NCI-H128 (cell line): ENCODE measurements at regions not wholly inside any gene's neighbourhood (a gene's known extent, or its start where the extent isn't known, plus 50 kb on each side); places are given as distances from the start of the nearest gene placed in this dataset.

Experiments used
- DNase-seq: peaks from one replicate; lab custom pipeline; 2025; ENCODE audit not compliant: unreplicated experiment; lab: John Stamatoyannopoulos, UW

- no peak for DNase-seq
Measured at GRCh38 chr2:42962508-42962953, 170.1 kb upstream of the HAAO start.

GRCh38 chr2:42961961-42962360, 169.6 kb upstream of the HAAO start:
- DNase-seq, result no peak

GRCh38 chr2:42961385-42961811, 169.0 kb upstream of the HAAO start:
- DNase-seq, result no peak

- DNase-seq, result no peak
Measured at GRCh38 chr2:42960842-42961180, 168.4 kb upstream of the HAAO start.

GRCh38 chr2:42960002-42960841, 167.8 kb upstream of the HAAO start:
- no peak for DNase-seq

- no peak for DNase-seq
Measured at GRCh38 chr2:42959234-42960001, 167.0 kb upstream of the HAAO start.

- DNase-seq, result no peak
Measured at GRCh38 chr2:42958741-42959233, 166.4 kb upstream of the HAAO start.

- no peak for DNase-seq
Measured at GRCh38 chr2:42957861-42958301, 165.5 kb upstream of the HAAO start.

GRCh38 chr2:42957109-42957860, 164.9 kb upstream of the HAAO start:
- no peak for DNase-seq

- DNase-seq, result no peak
Measured at GRCh38 chr2:42954227-42954962, 162.0 kb upstream of the HAAO start.

- no peak for DNase-seq
Measured at GRCh38 chr2:42953216-42953615, 160.8 kb upstream of the HAAO start.

GRCh38 chr2:42951263-42951938, 159.0 kb upstream of the HAAO start:
- no peak for DNase-seq

GRCh38 chr2:42949125-42949524, 156.7 kb upstream of the HAAO start:
- DNase-seq, result no peak

GRCh38 chr2:42947809-42948600, 155.6 kb upstream of the HAAO start:
- DNase-seq, result no peak

- no peak for DNase-seq
Measured at GRCh38 chr2:42944779-42945415, 152.5 kb upstream of the HAAO start.

GRCh38 chr2:42942990-42943493, 150.7 kb upstream of the HAAO start:
- DNase-seq, result no peak

GRCh38 chr2:42942214-42942989, 150.0 kb upstream of the HAAO start:
- DNase-seq, result no peak

GRCh38 chr2:42941633-42942176, 149.3 kb upstream of the HAAO start:
- no peak for DNase-seq
